Activated T-helper 1 cell treated with Interleukin-2 at 50 U/mL for 16 hours (primary cell): ENCODE measurements at regions not wholly inside any gene's neighbourhood (a gene's known extent, or its start where the extent isn't known, plus 50 kb on each side); places are given as distances from the start of the nearest gene placed in this dataset.

Experiments
- DNase-seq: peaks from one replicate; pipeline ENCODE4 v3.0.0-alpha.2; 2020; ENCODE audit warnings: low read depth

DNA sequence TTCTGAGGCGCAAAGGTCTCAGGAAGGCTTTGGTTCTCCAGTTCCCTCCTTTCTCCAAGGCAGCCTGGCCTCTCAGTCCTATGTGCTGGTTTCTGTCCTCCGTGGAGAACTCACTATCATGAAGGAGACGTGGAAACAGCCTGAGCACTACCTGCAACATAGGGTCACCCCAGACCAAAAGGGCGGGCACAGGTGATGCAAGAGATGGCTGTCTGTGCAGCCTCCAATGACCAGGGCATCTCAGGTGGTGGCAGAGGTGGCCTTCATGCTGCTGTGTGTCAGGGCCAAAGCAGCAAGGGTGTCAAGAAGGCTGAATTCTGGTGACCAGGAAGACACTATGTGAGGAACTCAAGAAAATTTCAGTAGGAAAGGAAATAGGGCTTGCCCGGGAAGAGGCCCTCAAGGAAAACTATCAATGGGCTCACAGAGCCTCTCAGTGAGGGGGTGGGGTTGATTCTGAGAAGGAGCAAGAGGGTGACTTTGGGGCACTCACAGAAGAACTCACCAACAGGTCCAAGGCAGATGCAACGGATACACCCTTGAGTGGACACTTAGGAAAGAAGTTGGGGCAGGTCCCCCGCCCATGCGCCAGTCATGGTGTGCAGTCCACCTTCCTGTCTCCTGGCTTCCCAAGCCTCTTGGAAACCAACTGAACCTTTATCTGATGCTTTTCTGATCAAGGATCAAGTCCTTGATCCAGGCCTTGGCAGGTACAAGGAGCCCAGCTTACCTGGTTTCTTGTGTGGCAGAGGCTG is 212.3 kb upstream of the B3GAT1 start:
- no peak for DNase-seq

DNA sequence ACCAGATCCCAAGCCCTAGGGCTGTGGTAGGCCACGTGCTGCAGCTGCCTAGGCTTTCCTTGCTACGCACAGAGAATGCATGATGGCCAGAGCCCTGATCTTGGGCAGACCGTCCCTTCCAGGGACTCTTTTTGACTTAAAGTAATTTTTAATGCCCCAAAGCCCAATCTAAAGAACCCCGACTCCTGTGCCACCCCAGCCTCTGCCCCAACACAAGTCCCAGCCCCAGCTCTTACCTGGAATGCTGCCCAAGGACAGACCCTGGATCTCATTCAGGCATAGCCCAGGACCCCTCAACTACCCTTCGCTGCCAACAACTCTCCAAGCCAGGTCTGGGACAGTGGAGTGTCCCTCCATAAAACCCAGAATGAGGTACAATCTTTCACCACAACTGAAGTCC is 211.7 kb upstream of the B3GAT1 start:
- DNase-seq, result no peak

DNA sequence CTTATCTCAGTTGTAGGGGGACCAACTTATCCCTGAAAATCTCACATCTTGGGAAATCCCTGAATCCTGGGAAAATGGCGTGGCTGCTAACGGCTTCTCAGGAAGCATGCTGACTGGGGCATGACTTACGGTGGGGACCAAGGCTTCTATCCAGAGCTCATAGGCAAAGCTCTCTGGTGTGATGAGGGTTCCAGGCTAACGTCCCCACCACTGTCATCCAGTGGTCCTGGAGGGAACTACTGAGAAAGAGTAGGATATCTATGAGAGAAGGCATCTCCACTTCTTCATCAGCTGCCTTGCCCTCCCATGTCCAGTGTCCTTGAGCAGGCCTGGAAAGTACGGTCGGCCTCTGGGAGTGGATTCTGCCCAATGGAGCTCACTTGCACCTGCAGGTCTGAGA is 210.4 kb upstream of the B3GAT1 start:
- DNase-seq, result no peak

DNA sequence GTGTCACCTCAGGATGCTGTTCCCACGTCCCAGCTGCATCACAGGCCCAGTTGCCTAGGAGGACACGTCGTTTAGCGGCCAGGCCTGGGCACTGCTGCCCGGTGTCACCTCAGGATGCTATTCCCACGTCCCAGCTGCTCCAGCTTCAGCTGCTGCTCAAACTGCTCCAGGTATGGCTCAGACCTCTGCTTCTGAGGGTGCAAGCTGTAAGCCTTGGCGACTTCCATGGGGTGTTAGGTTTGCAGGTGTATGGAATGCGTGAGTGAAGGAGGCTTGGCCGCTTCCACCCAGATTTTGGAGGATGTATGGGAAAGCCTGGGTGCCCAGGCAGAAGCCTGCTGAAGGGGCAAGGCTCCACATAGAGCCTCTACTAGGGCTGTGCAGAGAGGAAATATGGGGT is 205.3 kb upstream of the B3GAT1 start:
- DNase-seq, result no peak

DNA sequence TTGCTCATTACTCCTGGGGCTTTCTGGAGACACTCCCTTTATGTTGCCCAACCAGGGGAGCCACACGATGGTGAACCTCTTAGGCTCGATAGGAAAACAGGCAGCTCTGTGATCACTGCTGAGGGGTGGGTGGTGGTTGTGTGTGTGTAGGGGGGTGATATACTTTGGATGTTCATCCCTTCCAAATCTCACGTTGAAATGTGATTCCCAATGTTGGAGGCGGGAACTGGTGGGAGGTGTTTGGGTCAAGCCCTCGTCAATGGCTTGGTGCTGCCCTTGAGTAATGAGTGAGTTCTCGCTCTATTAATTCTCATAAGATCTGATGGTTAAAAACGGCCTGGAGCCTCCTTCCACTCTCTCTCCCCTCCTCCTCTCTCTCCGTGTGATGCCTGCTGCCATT is 204.0 kb upstream of the B3GAT1 start:
- DNase-seq, result no peak

DNA sequence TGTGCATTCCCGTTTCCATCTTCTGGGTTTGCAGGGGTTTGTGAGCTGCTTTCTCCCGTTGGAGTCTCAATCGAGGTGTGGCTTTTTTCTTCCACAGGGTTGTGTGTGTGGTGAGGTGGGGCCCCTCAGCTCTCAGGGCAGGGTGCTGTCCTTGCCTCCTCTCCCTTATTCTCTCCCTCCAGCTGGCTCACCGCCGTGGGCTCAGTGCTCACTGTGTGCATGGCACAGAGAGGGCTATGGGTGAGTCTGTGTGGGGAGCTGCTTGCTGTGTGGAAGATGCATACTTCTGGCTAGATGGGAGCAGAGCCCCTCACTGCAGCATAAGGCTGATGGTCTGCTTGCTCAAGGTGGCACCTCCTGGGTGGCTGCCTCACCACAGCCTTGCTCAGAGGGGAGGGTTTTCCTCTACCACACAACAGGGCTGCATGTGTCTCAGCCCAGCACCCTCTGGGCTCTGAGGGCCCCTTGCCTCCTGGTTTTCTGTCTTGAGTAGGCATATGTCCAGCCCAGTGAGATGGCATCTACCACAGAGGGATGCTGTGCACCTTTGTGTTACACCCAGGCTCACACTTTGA is 203.1 kb upstream of the B3GAT1 start:
- no peak for DNase-seq

DNA sequence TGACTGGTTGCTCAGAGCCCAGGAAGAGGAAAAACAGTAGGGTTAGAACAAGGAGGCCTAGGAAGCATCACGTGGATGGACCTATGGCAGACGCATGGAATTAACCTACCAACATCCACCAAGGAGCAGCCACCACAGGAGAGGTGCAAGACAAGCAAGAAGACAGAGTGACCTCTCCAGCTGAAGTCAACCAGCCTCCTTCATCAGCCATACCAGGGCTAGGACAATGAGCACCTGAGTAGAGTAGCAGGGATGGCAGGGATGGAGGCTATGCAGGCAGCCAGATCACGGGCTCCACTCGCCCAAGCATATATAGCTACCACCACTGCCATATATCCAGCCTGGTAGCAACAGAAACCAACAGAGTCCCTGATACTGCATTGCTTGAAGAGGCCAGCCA is 202.1 kb upstream of the B3GAT1 start:
- no peak for DNase-seq

DNA sequence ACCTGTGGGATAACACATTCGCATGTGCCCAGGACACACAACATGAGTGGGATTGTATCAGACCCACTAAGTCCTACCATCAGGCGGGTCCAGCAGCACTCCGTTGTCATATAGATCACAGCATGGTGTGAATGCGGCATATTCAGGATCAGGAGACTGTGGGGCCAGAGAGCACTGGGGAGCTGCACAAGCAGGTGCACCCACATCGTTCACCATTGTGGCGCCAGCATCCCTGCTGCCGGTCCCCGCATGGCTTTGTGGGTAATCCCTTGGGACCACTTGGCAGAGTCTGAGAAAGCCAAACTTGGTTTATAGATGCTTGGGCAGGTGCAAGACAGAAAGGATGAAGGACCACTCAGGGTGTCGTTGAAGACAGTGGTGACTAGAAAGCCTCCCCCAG is 201.6 kb upstream of the B3GAT1 start:
- no peak for DNase-seq

DNA sequence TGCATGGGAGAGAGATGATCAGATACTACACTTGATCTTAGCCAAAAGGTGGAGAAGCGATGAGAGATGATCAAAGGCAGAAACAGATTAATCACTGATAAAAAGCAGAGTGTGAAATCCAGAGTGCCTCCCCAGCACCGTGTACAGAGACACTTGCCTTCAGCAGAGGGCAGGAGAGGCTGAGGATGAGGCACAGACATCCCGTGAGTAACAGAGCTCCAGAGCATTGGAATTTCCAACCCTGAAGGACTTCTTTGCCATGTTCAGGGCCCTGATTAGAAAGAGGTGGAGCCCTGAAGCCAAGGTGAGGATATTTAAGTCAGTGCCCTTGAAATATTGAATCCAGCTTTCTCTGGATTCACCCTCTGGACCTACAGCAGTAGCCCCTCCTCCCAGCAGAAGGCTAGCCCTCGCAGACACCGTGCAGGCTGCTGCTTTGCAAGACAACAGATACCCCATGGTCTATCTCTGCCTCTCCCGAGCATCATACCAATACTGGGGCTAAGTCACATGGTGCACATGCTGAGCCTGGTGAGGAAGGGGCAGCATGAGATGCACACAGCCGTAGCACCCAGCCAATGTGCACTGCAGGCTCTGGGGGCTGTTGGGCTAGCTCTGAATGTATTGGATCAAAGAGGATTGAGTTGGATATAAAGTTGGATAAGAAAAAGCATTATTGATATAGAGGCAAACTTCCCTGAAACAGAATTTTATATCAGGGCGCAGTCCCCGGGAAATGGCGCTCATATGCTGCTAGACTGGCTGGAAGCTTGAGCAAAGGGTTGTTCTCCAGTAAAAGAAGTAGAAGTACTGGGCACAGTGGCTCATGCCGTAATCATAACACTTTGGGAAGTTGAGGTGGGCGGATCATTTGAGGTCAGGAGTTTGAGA is 200.3 kb upstream of the B3GAT1 start:
- no peak for DNase-seq

DNA sequence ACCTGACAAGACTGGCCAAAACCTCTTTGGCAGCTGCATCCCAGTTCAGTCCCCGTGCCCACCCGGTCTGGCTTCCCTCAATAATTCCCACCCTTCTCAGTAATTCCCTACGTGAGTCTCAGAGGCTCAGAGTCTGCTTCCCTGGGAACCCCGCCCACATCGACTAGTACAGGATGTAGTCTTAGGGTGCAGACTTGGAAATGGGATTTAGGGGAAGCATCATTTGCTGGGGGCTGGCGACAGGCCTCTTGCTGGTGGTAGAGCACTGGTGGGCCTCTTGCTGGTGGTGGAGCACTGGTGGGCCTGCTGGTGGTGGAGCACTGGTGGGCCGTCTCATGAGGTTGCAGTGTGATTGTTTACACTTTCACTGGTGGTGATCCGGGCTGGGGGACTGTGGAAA is 199.5 kb upstream of the B3GAT1 start:
- DNase-seq, result no peak

DNA sequence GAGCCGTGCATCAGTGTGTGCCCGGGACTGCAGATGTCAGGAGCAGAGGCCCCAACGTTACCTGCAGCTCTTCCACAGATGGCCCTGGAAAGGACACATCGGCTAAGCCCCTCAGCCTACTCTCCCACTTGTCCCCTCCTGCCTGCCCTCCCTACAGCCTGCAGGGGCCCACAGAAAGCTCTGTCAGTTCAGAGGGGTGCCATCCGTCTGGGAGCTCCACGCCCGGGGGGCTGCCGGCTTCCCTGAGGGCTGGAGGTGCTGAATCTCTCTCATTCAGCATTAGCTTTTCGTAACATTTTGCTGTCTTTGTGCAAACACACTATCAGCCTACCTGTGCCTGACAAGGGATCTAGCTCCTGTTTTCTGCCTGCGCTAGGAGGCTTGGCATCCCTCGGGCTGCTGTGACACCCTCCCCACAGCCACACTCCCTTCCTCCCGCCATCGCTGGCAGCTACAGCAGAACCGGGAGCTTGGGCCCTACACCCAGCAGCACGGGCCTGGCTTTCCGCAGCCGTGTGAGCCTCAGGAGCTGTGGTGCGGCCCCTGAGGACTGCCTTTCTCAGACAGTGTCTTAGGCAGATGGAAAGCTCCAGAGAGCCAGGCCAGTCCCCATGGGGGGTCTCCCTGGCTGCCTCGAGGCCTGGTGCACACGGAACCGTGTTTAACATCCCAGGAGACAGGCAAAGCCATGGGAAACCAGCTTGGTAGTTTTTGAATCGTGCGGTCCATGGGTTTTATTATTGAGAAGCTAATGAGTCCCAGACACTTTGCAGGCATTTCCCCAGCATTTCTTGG is 198.3 kb upstream of the B3GAT1 start:
- no peak for DNase-seq

DNA sequence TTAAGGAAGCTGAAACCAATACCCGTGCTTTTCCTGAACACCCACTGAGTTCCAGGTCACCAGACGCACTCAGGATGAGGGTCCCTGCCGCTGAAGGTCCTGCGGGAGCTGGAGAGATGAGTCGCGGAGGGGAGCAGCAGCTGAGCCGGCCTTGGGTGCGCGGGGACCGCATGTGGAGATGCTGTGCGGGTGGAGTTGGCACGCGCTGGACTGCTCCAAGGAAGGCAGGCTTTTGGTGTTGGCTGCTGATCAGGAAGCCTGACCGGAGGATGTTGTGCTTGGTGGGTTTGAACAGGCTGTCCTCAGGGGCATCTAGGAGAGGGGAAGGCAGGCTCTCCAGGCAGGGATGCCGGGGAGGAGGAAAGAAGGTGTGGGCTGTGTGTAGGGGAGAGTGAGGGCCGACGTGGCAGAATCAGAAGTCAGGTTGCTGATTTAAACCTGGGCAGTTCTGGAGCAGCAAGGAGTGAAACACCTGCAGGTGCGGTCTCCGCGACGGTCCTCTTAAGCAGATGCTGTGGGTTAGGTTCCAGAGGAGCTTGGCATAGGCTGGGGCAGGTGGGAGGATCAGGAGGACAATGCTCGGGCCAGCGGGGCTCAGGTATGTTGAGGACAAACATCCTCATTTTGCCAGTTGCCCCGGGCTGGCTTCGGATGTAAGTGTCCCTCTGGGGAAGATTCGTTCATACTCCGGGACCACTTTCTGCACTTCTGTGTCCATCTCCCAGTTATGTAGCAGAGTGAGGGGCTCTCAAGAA is 197.5 kb upstream of the B3GAT1 start:
- no peak for DNase-seq

DNA sequence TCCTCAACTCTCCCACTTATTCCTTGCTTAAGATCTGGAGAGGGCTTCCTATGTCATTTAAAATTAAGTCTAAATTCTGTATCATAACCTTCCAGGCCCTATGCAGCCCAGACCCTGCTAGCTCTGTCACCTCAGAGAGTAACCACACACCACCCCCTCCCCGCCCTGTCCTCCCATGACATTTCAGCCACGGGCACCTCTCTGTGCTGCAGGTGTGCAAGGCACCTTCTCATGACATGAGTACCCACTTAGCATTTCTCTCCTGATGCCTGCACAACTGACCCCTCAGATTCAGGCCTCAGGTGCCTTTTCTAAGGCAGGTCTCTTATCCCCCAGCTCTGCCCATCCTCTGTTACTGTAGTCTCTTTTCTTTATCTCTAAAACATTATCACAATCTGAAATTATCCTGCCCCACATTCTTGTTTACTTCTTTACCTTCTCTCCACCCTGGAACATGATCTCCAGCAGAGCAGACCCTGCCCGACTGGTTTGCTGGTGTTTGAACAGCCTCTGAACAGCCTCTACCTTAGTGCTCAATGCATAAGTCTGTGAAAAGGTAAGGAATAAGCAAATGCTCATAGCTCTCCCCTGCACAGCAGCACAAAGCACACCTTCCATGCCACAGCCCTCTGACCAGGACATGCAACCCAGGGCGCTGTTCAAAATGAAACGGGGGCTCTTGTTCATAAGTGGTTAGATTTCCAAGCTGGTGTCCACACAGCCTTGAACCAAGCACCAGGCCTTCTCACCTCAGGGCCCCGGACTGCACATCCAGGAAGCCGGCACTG is 196.1 kb upstream of the B3GAT1 start:
- DNase-seq, result no peak

DNA sequence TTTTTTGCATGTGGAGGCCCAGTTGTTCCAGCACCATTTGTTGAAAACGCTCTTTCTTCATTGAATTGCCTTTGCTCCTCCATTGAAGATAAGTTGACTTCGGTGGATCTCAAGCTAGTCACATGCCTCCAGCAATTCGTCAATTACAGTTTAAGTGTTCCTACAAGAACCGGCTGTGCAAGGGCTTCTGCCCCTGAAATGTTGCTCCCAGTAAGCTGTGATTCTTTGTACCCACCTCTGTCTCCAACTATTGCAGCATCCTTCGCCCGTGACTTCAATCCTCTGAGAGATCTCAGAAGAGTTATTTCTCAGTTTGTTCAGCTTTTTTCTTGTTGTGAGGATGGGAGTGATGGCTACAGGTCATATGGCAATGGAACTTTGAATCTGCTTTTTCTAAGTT is 194.2 kb upstream of the B3GAT1 start:
- no peak for DNase-seq

DNA sequence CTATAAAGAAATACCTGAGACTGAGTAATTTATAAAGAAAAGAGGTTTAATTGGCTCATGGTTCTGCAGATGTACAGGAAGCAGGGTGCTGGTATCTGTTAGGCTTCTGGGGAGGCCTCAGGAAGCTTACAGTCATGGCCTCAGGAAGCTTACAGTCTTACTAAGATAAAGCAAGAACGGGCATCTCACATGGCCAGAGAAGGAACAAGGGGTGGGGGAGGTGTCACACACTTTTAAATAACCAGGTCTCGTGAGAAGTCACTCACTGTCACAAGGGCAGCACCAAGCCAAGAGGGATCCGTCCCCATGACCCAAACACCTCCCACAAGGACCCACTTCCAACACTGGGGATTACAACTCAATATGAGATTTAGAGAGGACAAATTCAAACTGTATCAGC is 192.8 kb upstream of the B3GAT1 start:
- DNase-seq, result no peak

DNA sequence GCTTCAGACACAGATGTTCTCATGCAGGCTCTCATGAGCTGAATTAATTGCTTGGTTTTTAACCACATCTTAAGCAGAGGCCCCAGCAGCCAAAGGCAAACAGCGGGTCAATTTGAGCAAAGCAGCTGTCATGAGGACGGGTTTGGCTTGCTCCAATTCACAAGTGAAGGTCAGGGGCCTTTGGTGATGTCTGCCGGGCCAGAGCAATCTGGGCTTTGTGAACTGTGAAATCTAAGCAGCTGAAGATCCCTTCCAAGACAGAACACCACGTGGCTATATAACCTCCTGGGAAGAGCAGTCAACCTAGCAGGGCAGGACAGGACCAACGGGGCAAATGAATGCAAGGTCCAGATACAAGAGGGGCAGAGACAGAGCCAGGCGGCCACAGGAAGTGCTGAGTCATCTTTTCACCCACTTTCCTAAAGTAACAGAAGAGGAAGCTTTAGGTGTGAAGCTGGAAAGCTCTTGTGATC is 187.3 kb upstream of the B3GAT1 start:
- DNase-seq, result no peak

DNA sequence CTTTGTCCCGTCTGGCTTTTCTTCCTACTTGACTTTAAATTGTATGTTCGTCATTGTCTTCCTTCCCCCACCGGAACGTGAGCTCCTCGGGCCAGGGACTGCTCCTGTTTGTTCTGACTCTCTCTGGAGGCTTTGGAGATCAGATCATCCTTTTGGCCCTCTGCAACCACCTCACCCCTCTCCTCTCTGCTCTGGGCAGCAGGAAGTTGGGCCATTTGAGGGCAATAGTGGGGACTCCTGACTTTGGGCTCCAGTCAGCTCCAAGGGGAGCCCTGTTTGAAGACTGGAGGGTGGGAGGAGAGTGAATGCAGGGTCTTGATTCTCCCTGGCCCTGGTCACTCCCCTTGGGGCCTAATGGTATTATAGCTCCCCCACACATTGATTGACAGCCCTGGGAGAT is 186.3 kb upstream of the B3GAT1 start:
- no peak for DNase-seq

DNA sequence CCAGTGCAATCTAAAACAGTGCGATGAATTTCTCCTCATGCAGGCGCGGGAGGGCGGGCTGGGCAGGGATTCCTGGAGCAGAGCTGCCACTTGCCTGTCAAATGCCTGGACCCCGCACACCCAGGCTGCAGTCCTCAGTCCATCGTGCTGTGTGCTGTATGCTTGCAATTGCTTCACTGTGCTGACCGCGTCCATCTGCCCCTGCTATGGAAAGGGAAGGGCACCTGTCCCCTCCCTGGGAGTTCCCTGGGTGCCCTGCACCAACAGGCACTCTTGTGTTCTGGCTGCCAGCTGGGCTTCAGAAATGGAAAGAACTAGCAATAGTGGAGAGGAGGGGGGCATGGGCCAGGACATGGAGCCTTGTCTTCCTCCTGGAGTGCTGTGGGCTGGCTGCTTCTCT is 185.4 kb upstream of the B3GAT1 start:
- DNase-seq, result no peak

DNA sequence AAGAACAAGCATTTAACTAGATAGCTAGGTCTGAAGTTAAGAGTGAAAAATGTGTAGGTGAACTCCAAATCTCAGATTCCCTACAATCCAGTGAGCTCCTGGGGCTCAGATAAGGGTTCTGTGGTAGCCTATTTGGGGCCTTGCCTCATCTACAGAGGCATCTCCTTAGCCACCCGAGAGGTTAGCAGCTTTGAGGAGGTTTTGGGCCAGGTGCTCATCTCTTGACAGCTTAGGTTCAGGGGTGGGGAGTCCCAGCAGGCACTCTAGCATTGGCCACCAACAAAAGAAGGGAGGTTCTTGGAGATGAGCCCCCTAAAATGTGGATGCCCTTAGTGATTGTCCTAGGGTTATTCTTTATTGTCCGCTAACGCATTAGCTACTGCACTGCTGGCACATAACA is 184.4 kb upstream of the B3GAT1 start:
- DNase-seq, result no peak

DNA sequence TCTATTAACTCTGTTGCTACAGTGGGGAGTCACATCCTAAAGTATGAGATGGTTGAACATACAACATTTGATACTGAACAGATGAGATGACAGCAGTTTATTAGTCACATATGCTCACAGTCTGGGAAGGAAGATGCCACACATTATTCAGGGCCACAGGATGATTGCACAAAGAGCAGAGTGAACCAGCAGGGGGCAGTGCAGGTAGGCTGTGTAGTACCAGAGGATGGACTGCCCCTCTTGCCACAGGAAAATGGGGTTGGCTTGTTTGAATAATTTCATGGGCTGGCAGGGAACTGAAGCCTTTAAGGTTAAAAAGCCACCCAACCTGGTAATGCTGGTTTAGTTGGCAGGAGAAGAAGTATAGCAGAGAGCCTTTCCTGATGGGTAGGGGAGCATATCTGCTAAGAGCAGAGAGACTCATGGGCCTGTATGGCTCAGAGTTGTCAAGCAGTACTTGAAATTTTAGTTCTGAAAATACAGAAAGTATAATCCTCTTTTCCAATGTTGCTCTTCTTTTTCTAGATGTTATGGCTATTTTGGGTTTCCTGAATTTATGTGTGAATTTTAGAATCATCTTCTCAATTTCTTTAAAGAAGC is 180.4 kb upstream of the B3GAT1 start:
- no peak for DNase-seq
